GM12873 (cell line): ENCODE measurements at regions not wholly inside any gene's neighbourhood (a gene's known extent, or its start where the extent isn't known, plus 50 kb on each side); places are given as distances from the start of the nearest gene placed in this dataset.

Experiments
- TF ChIP-seq, protein P1 (sequence below): IDR thresholded peaks from 2 replicates; pipeline ENCODE4 v1.5.1; 2012; ENCODE audit warnings: low read depth, mild to moderate bottlenecking, moderate library complexity, low read length, control low read depth; ENCODE audit not compliant: insufficient read depth; ENCODE audit errors: missing control alignments

DNA sequence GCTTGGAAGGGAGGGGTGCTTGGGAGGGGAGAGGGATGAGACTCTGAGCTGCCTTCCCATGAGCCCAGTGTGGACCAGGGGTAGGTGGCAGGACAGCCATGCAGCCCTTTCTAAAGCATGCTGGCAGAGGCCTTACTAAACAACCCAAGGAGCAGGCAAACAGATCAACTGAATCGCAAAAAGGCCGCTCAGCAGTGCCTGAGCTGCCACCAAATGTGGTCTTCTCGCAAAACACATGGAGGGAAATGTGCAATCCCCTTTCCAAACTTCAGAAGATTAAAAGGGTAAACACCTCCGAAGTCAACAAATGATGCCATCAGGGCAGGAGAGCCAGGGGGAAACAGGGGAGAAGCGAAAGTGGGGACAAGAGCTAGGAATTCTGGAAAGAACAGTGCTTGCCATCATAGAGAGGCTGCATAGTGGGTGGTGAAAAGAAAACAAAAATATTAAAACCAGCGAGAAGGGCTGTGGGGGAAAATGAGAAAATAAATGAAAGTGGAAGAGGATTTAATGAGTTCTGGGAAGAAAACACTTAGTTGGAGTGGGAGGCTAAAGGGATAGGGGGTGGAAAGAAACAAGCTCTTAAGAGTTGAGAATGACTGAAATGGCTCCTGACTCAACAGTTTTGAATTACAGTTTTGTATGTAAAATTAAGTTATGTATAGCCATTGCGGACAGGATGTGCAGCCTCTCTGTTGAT, 62.2 kb upstream of the ZNF32 start:
- TF ChIP-seq, protein P1, sequence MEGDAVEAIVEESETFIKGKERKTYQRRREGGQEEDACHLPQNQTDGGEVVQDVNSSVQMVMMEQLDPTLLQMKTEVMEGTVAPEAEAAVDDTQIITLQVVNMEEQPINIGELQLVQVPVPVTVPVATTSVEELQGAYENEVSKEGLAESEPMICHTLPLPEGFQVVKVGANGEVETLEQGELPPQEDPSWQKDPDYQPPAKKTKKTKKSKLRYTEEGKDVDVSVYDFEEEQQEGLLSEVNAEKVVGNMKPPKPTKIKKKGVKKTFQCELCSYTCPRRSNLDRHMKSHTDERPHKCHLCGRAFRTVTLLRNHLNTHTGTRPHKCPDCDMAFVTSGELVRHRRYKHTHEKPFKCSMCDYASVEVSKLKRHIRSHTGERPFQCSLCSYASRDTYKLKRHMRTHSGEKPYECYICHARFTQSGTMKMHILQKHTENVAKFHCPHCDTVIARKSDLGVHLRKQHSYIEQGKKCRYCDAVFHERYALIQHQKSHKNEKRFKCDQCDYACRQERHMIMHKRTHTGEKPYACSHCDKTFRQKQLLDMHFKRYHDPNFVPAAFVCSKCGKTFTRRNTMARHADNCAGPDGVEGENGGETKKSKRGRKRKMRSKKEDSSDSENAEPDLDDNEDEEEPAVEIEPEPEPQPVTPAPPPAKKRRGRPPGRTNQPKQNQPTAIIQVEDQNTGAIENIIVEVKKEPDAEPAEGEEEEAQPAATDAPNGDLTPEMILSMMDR, result no peak

DNA sequence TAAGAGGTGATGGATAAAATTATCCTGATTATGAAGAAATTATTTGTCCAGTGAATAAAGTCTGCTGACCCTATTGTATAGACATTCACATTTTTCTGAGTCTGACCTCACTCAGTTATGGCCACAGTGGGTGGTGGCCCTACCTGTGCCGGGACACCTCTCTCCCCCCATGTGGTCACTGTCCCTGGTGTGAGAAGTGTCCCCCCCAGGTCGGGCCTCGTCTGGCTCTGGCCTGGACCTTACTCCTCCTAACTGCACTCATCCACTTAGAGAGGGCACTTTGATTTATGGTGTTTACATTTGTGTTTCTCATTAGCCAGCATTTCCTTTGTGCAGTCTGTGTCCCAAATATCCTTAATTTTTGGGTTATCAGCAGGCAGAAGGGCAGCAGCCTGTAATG, 59.6 kb upstream of the ZNF32 start:
- TF ChIP-seq, protein P1, result no peak

GRCh38 chr10:43707770-43708169, 59.1 kb upstream of the ZNF32 start:
- TF ChIP-seq, protein P1, result no peak

DNA sequence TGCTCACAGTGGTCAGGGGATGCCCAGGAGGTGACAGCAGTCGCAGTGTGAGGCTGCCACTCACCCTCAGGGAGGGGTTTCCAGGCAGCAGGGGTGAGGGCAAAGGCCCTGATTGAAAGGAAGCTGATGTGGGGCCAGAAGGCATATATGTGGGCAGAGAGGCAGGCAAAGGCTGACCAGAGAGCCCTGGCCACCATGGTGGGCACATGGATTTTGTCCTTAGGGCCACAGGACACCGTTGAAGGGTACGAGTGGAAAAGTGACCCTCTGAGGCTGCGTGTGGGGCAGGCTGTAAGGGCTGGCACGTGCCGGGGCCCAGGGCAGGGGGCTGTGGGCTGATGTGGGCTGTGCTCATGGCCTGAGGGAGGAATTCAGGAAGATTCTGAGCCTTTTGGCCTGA, 57.5 kb upstream of the ZNF32 start:
- TF ChIP-seq, protein P1, result no peak

DNA sequence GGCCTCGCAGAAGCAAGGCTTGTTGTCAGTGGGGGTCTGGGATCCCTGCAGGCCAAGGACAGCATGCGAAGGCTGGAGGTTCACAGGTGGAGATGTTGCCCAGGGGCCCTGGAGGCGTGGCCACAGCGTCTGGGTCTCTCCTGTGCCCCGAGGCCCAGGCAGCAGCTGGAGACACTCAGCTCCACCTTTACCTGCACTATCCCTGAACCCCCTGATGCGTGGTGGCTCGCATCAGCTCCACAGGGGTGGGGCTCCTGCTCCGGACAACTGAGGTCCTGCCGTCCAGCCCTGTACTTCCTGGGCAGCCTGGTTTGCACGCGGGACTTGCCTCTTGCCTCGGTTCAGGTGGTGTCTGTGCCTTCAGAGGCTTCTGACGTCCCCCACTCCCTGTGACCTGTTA, 54.6 kb upstream of the ZNF32 start:
- TF ChIP-seq, protein P1, result no peak

GRCh38 chr10:43702936-43703281, 54.2 kb upstream of the ZNF32 start:
- TF ChIP-seq, protein P1, result no peak

GRCh38 chr10:43702213-43702935, 53.7 kb upstream of the ZNF32 start:
- TF ChIP-seq, protein P1, result no peak
